ENCODE measurements at regions not wholly inside any gene's neighbourhood (a gene's known extent, or its start where the extent isn't known, plus 50 kb on each side); places are given as distances from the start of the nearest gene placed in this dataset.

- TF ChIP-seq CTCF (IDR thresholded peaks at IDR 0.05; ENCODE audit: low read depth, low read length, poor library complexity, severe bottlenecking), result no peak
- TF ChIP-seq EZH2phosphoT487 (IDR thresholded peaks at IDR 0.05; ENCODE audit: borderline replicate concordance, low read length), result no peak
Measured at GRCh38 chr3:153285982-153286381, 124.0 kb downstream of the RAP2B start.
